ENCODE measurements at regions not wholly inside any gene's neighbourhood (a gene's known extent, or its start where the extent isn't known, plus 50 kb on each side); places are given as distances from the start of the nearest gene placed in this dataset.

- no peak for DNase-seq
Observed at GRCh38 chr11:104582431-104582830, 315.8 kb downstream of the CASP12 start.

- no peak for DNase-seq
Observed at GRCh38 chr11:104581246-104581980, 316.8 kb downstream of the CASP12 start.

- no peak for DNase-seq
Observed at GRCh38 chr11:104573441-104573990, 324.7 kb downstream of the CASP12 start.

GRCh38 chr11:104572279-104572678, 326.0 kb downstream of the CASP12 start:
- DNase-seq: no peak

GRCh38 chr11:104570078-104570701, 328.1 kb downstream of the CASP12 start:
- no peak for DNase-seq

- peak; percentile 10 for DNase-seq
Observed at GRCh38 chr11:104565583-104565961, 332.7 kb downstream of the CASP12 start.

- no peak for DNase-seq
Observed at GRCh38 chr11:104564921-104565582, 333.2 kb downstream of the CASP12 start.

- DNase-seq: no peak
Observed at GRCh38 chr11:104556606-104557301, 341.5 kb downstream of the CASP12 start.

GRCh38 chr11:104549019-104549418, 349.2 kb downstream of the CASP12 start:
- no peak for DNase-seq

- DNase-seq: peak; percentile 6
Observed at GRCh38 chr11:104547996-104548661, 350.1 kb downstream of the CASP12 start.

GRCh38 chr11:104546501-104546900, 351.8 kb downstream of the CASP12 start:
- DNase-seq: no peak

GRCh38 chr11:104541701-104542100, 356.6 kb downstream of the CASP12 start:
- no peak for DNase-seq

- no peak for DNase-seq
Observed at GRCh38 chr11:104538313-104538712, 359.9 kb downstream of the CASP12 start.

- DNase-seq: peak; percentile 6
Observed at GRCh38 chr11:104534278-104534677, 364.0 kb downstream of the CASP12 start.

- no peak for DNase-seq
Observed at GRCh38 chr11:104531894-104532293, 366.4 kb downstream of the CASP12 start.

GRCh38 chr11:104531075-104531474, 367.1 kb upstream of the PDGFD start:
- DNase-seq: peak; percentile 32

- no peak for DNase-seq
Observed at GRCh38 chr11:104529906-104530305, 366.0 kb upstream of the PDGFD start.

GRCh38 chr11:104529213-104529612, 365.3 kb upstream of the PDGFD start:
- no peak for DNase-seq

- DNase-seq: no peak
Observed at GRCh38 chr11:104526006-104526405, 362.1 kb upstream of the PDGFD start.

- DNase-seq: no peak
Observed at GRCh38 chr11:104525416-104525815, 361.5 kb upstream of the PDGFD start.

- DNase-seq: no peak
Observed at GRCh38 chr11:104524254-104524653, 360.3 kb upstream of the PDGFD start.

GRCh38 chr11:104523611-104524010, 359.7 kb upstream of the PDGFD start:
- DNase-seq: no peak

GRCh38 chr11:104522650-104523049, 358.7 kb upstream of the PDGFD start:
- DNase-seq: no peak
